B cell (primary cell): ENCODE measurements at regions not wholly inside any gene's neighbourhood (a gene's known extent, or its start where the extent isn't known, plus 50 kb on each side); places are given as distances from the start of the nearest gene placed in this dataset.

Experiments
- ATAC-seq: fragments of 200-7000 bp; cut with Tn5 transposase; one replicate; pipeline ENCODE4 v1.10.0; 2021; ENCODE audit warnings: low read depth, mild to moderate bottlenecking, moderate number of reproducible peaks, moderate library complexity
- CTCF ChIA-PET: fragments of 350-600 bp; sonication (Branson Sonifier 250); formaldehyde crosslinking; loops from one replicate; lab custom pipeline; 2021; ENCODE audit warnings: antibody characterized with exemption, inconsistent platforms; lab: Charles Lee
- POLR2A ChIA-PET: fragments of 350-600 bp; sonication (Branson Sonifier 250); formaldehyde crosslinking; loops from one replicate; lab custom pipeline; 2021; ENCODE audit warnings: antibody characterized with exemption; lab: Charles Lee
- DNase-seq: peaks from one replicate; pipeline ENCODE4 v3.0.0; 2013
- H2AFZ ChIP-seq: 2 replicates; pipeline ENCODE4 v1.6.1; 2012; ENCODE audit warnings: mild to moderate bottlenecking, low read depth, low read length; ENCODE audit not compliant: insufficient read depth, poor library complexity, severe bottlenecking
- H3K27ac ChIP-seq, 2 donors: 1 replicate in 1 of 2; 2 replicates in 1 of 2; pipeline ENCODE4 v1.5.1; 2012 to 2013; ENCODE audit warnings: low read length in 2 of 2, mild to moderate bottlenecking in 2 of 2, moderate library complexity in 1 of 2
- H3K27me3 ChIP-seq, 4 experiments: fragments of 200-600 bp in 1 of 4; sonication (generic) in 1 of 4; replicated peaks in 1 of 4; 1 replicate in 2 of 4; 2 replicates in 2 of 4; pipeline versions ENCODE4 v1.6.1 to v1.7.0; 2013 to 2016; ENCODE audit warnings: low read length in 3 of 4, mild to moderate bottlenecking in 2 of 4, mixed read lengths in 1 of 4, moderate library complexity in 1 of 4; ENCODE audit not compliant: insufficient read depth in 4 of 4, control insufficient read depth in 3 of 4; ENCODE audit errors: control extremely low read depth in 1 of 4
- H3K36me3 ChIP-seq, 2 experiments: replicated peaks in 1 of 2; 1 replicate in 1 of 2; 2 replicates in 1 of 2; pipeline versions ENCODE4 v1.6.1 to v1.7.1; 2013; ENCODE audit warnings: low read length in 1 of 2; ENCODE audit not compliant: insufficient read depth in 2 of 2, control insufficient read depth in 1 of 2; ENCODE audit errors: control extremely low read depth in 1 of 2, extremely low read depth in 1 of 2
- H3K4me1 ChIP-seq, 2 donors: fragments of 200-600 bp in 1 of 2; sonication (generic) in 1 of 2; 1 replicate in 1 of 2; 2 replicates in 1 of 2; pipeline versions ENCODE4 v1.5.1 to v1.6.1; 2013 to 2017; ENCODE audit warnings: low read length in 2 of 2; ENCODE audit not compliant: control insufficient read depth in 2 of 2, insufficient read depth in 2 of 2
- H3K4me2 ChIP-seq: replicated peaks from 2 replicates; pipeline ENCODE3; 2012; ENCODE audit warnings: mild to moderate bottlenecking, low read depth, low read length; ENCODE audit not compliant: poor library complexity, severe bottlenecking
- H3K4me3 ChIP-seq, 5 experiments: fragments of 200-600 bp in 1 of 5; sonication (generic) in 1 of 5; 1 replicate in 3 of 5; 2 replicates in 2 of 5; pipeline versions ENCODE4 v1.5.1 to v1.7.0; 2011 to 2016; ENCODE audit warnings: low read length in 4 of 5, mild to moderate bottlenecking in 4 of 5, low read depth in 2 of 5, control low read depth in 1 of 5, moderate library complexity in 1 of 5; ENCODE audit not compliant: insufficient read depth in 1 of 5; ENCODE audit errors: control extremely low read depth in 1 of 5, extremely low read depth in 1 of 5
- H3K79me2 ChIP-seq: fragments of 200-600 bp; sonication (generic); one replicate; pipeline ENCODE4 v1.6.0; 2016; ENCODE audit warnings: low read length; ENCODE audit not compliant: control insufficient read depth, insufficient read depth
- H3K9ac ChIP-seq: fragments of 200-600 bp; sonication (generic); 2 replicates; pipeline ENCODE4 v1.6.1; 2017; ENCODE audit warnings: mild to moderate bottlenecking, low read length, moderate library complexity
- H3K9me3 ChIP-seq, 3 donors: one replicate each; pipeline versions ENCODE4 v1.6.1 to v1.7.1; 2013; ENCODE audit warnings: low read length in 2 of 3; ENCODE audit not compliant: control insufficient read depth in 2 of 3, insufficient read depth in 1 of 3; ENCODE audit errors: control extremely low read depth in 1 of 3
- H4K20me1 ChIP-seq: 2 replicates; pipeline ENCODE4 v1.6.0; 2012; ENCODE audit warnings: mild to moderate bottlenecking, low read length; ENCODE audit not compliant: insufficient read depth, control insufficient read depth, poor library complexity, severe bottlenecking
- H3K27ac Mint-ChIP-seq: one replicate; pipeline ENCODE4 v1.8.0; 2021; ENCODE audit warnings: mixed read lengths
- H3K27me3 Mint-ChIP-seq: one replicate; pipeline ENCODE4 v1.8.0; 2021; ENCODE audit warnings: mixed read lengths
- H3K4me1 Mint-ChIP-seq: one replicate; pipeline ENCODE4 v1.8.0; 2021; ENCODE audit warnings: mixed read lengths
- H3K4me3 Mint-ChIP-seq: one replicate; pipeline ENCODE4 v1.8.0; 2021; ENCODE audit warnings: mixed read lengths
- H3K9me3 Mint-ChIP-seq: one replicate; pipeline ENCODE4 v1.8.0; 2022; ENCODE audit warnings: mixed read lengths; ENCODE audit not compliant: insufficient read depth
- EZH2 ChIP-seq: IDR thresholded peaks from 2 replicates; pipeline ENCODE4 v1.6.1; 2012; ENCODE audit warnings: borderline replicate concordance, low read depth, mild to moderate bottlenecking, moderate library complexity, low read length; ENCODE audit not compliant: insufficient read depth, poor library complexity, severe bottlenecking
- whole genome bisulfite sequencing: methylation state at CpG from one replicate; pipeline ENCODE4 v1.1.5; 2013; ENCODE audit warnings: missing lambda C conversion rate; ENCODE audit not compliant: insufficient coverage; 5-methylcytosine and 5-hydroxymethylcytosine counted together
- intact Hi-C: fragments of 100-400 bp; cut with micrococcal nuclease; formaldehyde crosslinking; loops from one replicate; pipeline ENCODE4 v1.10.0; 2022
- TF ChIP-seq, protein P1 (sequence below): fragments of 200-600 bp; IDR thresholded peaks from one replicate; pipeline ENCODE4 v1.8.0; 2022; ENCODE audit warnings: antibody characterized with exemption, mild to moderate bottlenecking

DNA sequence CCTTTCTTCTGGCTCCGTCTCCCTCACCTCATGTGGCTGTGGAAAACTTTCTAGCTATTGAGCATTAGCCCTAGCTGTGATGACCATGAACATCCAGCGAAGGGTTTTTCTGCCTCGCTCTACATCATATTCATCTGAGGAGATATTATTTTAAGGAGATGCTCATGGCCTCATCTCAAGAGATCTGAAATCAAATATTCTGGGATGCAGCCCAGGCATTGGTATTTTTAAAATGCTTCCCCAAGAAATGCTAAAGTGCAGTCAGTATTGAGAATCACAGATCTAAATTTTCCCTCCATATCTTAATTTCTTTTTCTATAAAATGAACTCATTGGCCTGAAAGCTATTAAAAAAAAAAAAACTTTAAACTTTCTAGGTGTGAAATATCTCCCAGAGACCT, 238.2 kb upstream of the CELF2 start:
- TF ChIP-seq, protein P1, sequence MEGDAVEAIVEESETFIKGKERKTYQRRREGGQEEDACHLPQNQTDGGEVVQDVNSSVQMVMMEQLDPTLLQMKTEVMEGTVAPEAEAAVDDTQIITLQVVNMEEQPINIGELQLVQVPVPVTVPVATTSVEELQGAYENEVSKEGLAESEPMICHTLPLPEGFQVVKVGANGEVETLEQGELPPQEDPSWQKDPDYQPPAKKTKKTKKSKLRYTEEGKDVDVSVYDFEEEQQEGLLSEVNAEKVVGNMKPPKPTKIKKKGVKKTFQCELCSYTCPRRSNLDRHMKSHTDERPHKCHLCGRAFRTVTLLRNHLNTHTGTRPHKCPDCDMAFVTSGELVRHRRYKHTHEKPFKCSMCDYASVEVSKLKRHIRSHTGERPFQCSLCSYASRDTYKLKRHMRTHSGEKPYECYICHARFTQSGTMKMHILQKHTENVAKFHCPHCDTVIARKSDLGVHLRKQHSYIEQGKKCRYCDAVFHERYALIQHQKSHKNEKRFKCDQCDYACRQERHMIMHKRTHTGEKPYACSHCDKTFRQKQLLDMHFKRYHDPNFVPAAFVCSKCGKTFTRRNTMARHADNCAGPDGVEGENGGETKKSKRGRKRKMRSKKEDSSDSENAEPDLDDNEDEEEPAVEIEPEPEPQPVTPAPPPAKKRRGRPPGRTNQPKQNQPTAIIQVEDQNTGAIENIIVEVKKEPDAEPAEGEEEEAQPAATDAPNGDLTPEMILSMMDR: no peak
- no peak for TF ChIP-seq EZH2
- CTCF ChIA-PET: no interaction called here
- Histone ChIP-seq H3K4me2 (no peak overlapping the region), H3K9ac (no peak overlapping the region), H3K79me2 (no peaks in the 10 kb centered on the region), H3K27ac (no peak overlapping the region), H3K4me1 (no peaks in the 10 kb centered on the region), H3K4me3 (no peak overlapping the region), H4K20me1 (no peaks in the 10 kb centered on the region), H3K36me3 (no peaks in the 10 kb centered on the region), H2AFZ (no peak overlapping the region), H3K9me3 (peaks cover 0 to 8% (median 0%) of the 10 kb centered on the region in 3 donors), H3K27me3 (no peaks in the 10 kb centered on the region)
- no peak overlapping the region for H3K4me3 Mint-ChIP-seq
- no peak for ATAC-seq
- H3K9me3 Mint-ChIP-seq: no peaks in the 10 kb centered on the region
- H3K4me1 Mint-ChIP-seq: no peaks in the 10 kb centered on the region
- 60% methylated on average over 1 of the region's 3 CpGs for WGBS
- DNase-seq: no peak
- no peak overlapping the region for H3K27ac Mint-ChIP-seq
- H3K27me3 Mint-ChIP-seq: peaks cover 26% of the 10 kb centered on the region
- POLR2A ChIA-PET: no interaction called here
- intact Hi-C loops: no loop called here

DNA sequence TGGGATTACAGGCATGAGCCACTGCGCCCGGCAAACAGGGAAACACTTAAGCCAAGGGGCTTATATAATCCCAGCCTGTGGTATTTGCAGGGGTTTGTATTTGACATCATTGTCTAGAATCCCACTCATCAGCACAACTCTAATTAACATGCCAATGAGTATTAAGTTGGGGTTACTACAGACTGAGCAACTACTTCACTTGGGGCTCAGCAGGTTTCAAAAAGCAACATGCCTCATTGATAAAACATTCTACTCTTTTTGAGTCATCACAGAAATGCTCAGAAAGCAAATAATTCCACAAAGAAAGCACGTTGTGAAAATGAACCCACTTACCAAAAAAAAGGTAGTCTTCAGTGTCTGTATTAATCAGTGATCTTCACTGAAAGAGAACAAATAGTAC, 236.9 kb upstream of the CELF2 start:
- intact Hi-C loops: no loop called here
- Histone ChIP-seq H3K9ac (no peak overlapping the region), H2AFZ (no peak overlapping the region), H3K4me3 (no peak overlapping the region), H3K4me2 (no peak overlapping the region), H3K9me3 (peaks cover 0 to 8% (median 0%) of the 10 kb centered on the region in 3 donors), H3K36me3 (no peaks in the 10 kb centered on the region), H3K27ac (no peak overlapping the region), H3K79me2 (no peaks in the 10 kb centered on the region), H3K27me3 (no peaks in the 10 kb centered on the region), H4K20me1 (no peaks in the 10 kb centered on the region), H3K4me1 (no peaks in the 10 kb centered on the region)
- ChIA-PET CTCF (no interaction called here), POLR2A (no interaction called here)
- ATAC-seq: no peak
- TF ChIP-seq EZH2: no peak
- TF ChIP-seq, protein P1: no peak
- WGBS: no CpG with 5 or more reads among the region's 3 CpGs
- Mint-ChIP-seq H3K4me1 (no peaks in the 10 kb centered on the region), H3K27me3 (peaks cover 30% of the 10 kb centered on the region), H3K9me3 (no peaks in the 10 kb centered on the region), H3K4me3 (no peak overlapping the region), H3K27ac (no peak overlapping the region)
- DNase-seq: no peak
